Lung (tissue), 11 donors: ENCODE measurements at regions not wholly inside any gene's neighbourhood (a gene's known extent, or its start where the extent isn't known, plus 50 kb on each side); places are given as distances from the start of the nearest gene placed in this dataset.

ENCODE experiments used
- ATAC-seq: fragments of 200-7000 bp; cut with Tn5 transposase; one replicate; pipeline ENCODE4 v1.9.1; 2020; ENCODE audit warnings: moderate number of reproducible peaks; ENCODE audit not compliant: insufficient read depth, low FRiP score
- DNase-seq, 3 donors: peaks; one replicate each; pipeline ENCODE4 v3.0.0-alpha.2; 2013 to 2017
- H3K27ac ChIP-seq, 2 donors: one replicate each; pipeline ENCODE4 v1.5.1; 2013; ENCODE audit warnings: mild to moderate bottlenecking in 2 of 2, moderate library complexity in 2 of 2, control low read depth in 1 of 2, inconsistent platforms in 1 of 2, low read depth in 1 of 2, low read length in 1 of 2
- H3K27me3 ChIP-seq, 3 donors: one replicate each; pipeline ENCODE4 v1.5.1; 2013; ENCODE audit warnings: low read length in 2 of 3; ENCODE audit not compliant: control insufficient read depth in 3 of 3, insufficient read depth in 3 of 3
- H3K36me3 ChIP-seq, 4 donors: one replicate each; pipeline ENCODE4 v1.5.1; 2013; ENCODE audit warnings: low read length in 4 of 4, mild to moderate bottlenecking in 1 of 4, moderate library complexity in 1 of 4; ENCODE audit not compliant: control insufficient read depth in 4 of 4, insufficient read depth in 4 of 4
- H3K4me1 ChIP-seq, 5 donors: one replicate each; pipeline ENCODE4 v1.5.1; 2013; ENCODE audit warnings: low read length in 5 of 5, mild to moderate bottlenecking in 2 of 5, moderate library complexity in 1 of 5; ENCODE audit not compliant: control insufficient read depth in 5 of 5, insufficient read depth in 5 of 5
- H3K4me3 ChIP-seq: one replicate; pipeline ENCODE4 v1.5.1; 2013; ENCODE audit warnings: mild to moderate bottlenecking, control low read depth, moderate library complexity
- H3K9ac ChIP-seq, 2 donors: one replicate each; pipeline ENCODE4 v1.5.1; 2013; ENCODE audit warnings: low read length in 2 of 2, control low read depth in 1 of 2; ENCODE audit not compliant: insufficient read depth in 1 of 2
- H3K9me3 ChIP-seq, 4 donors: one replicate each; pipeline ENCODE4 v1.5.1; 2013; ENCODE audit warnings: low read length in 3 of 4, mild to moderate bottlenecking in 1 of 4, moderate library complexity in 1 of 4; ENCODE audit not compliant: control insufficient read depth in 4 of 4, insufficient read depth in 3 of 4
- CTCF ChIP-seq: IDR thresholded peaks from 2 replicates; pipeline ENCODE4 v1.5.1; 2012; ENCODE audit warnings: mild to moderate bottlenecking; ENCODE audit errors: control extremely low read depth, extremely low read depth
- WGBS, 2 donors: extraction: QIAGEN DNeasy Blood & Tissue Kit; methylation state at CpG; one replicate each; pipeline ENCODE4 v1.1.7; 2013; 5-methylcytosine and 5-hydroxymethylcytosine counted together
- donor health status: control.
- donor health status: control.
- donor health status: Bipolar disorder and iron deficiency.
- donor health status: healthy.
- donor health status: DM: yes; HTN: yes; CAD: no.

GRCh38 chr3:194269610-194270145 is 81.5 kb downstream of the CPN2 start:
- DNase-seq, result peak; percentile 88 to 94 (median 91)
- no peaks in the 10 kb centered on the region for H3K36me3 ChIP-seq
- TF ChIP-seq CTCF, result peak; percentile 22
- H3K9me3 ChIP-seq, result no peaks in the 10 kb centered on the region
- peaks cover 0 to 67% (median 28%) of the 10 kb centered on the region in 5 donors for H3K4me1 ChIP-seq
- H3K9ac ChIP-seq, result no peak overlapping the region
- WGBS, 2 donors, result 10 to 13% methylated on average over 29 of the region's 29 CpGs
- H3K4me3 ChIP-seq, result no peak overlapping the region
- no peaks in the 10 kb centered on the region for H3K27me3 ChIP-seq
- peak; percentile 54 for ATAC-seq
- peak overlapping the region; percentile 77 to 80 for H3K27ac ChIP-seq

GRCh38 chr3:194270627-194271459 is 80.3 kb downstream of the CPN2 start:
- ATAC-seq (peak; percentile 29), DNase-seq (peak; percentile 78 to 89 (median 79))
- Histone ChIP-seq H3K27ac (peak overlapping the region; percentile 81 to 87), H3K27me3 (no peaks in the 10 kb centered on the region), H3K9ac (no peak overlapping the region), H3K9me3 (no peaks in the 10 kb centered on the region), H3K4me1 (peaks cover 0 to 69% (median 28%) of the 10 kb centered on the region in 5 donors), H3K36me3 (no peaks in the 10 kb centered on the region), H3K4me3 (no peak overlapping the region)
- TF ChIP-seq CTCF, result no peak
- WGBS, 2 donors, result 50 to 61% methylated on average over 19 of the region's 19 CpGs

GRCh38 chr3:194271460-194272035 is 79.6 kb downstream of the CPN2 start:
- Histone ChIP-seq H3K27ac (peak overlapping the region; percentile 81 to 87), H3K4me3 (no peak overlapping the region), H3K4me1 (peaks cover 0 to 67% (median 29%) of the 10 kb centered on the region in 5 donors), H3K27me3 (no peaks in the 10 kb centered on the region), H3K9ac (no peak overlapping the region), H3K9me3 (no peaks in the 10 kb centered on the region), H3K36me3 (no peaks in the 10 kb centered on the region)
- no peak for TF ChIP-seq CTCF
- WGBS, 2 donors, result 70 to 81% methylated on average over 15 of the region's 15 CpGs
- DNase-seq, result no peak
- no peak for ATAC-seq
